ENCODE measurements at regions not wholly inside any gene's neighbourhood (a gene's known extent, or its start where the extent isn't known, plus 50 kb on each side); places are given as distances from the start of the nearest gene placed in this dataset.

- Histone ChIP-seq H3K36me3 (ENCODE audit: insufficient read depth, low read length) (no peaks in the 10 kb centered on the region), H3K9me3 (ENCODE audit: control insufficient read depth in 1 of 2, insufficient read depth in 1 of 2, low read length in 2 of 2) (no peaks in the 10 kb centered on the region), H3K27ac (ENCODE audit: low read depth in 1 of 2, low read length in 2 of 2) (no peak overlapping the region), H3K27me3 (ENCODE audit: control insufficient read depth in 1 of 2, insufficient read depth in 2 of 2, low read length in 2 of 2) (no peaks in the 10 kb centered on the region), H3K4me1 (ENCODE audit: insufficient read depth, low read length) (peaks cover 20% of the 10 kb centered on the region), H3K4me3 (ENCODE audit: low read length) (no peak overlapping the region)
- ChIA-PET CTCF (interaction anchor here (2.7 kb wide), 1 partner anchor 21 kb away, joined by 11 read pairs; no protein-coding TSS in a partner anchor), POLR2A (interaction anchor here (1.0 kb wide), 1 partner anchor 11 kb away, joined by 3 read pairs; no protein-coding TSS in a partner anchor)
- intact Hi-C loops (cut with DNase I, micrococcal nuclease) = no loop called here
- ATAC-seq (ENCODE audit: poor library complexity) = no peak
- no peak overlapping the region for H3K4me3 Mint-ChIP-seq
- no peak overlapping the region for H3K27ac Mint-ChIP-seq
- DNase-seq = no peak
- H3K4me1 Mint-ChIP-seq (ENCODE audit: low read depth) = peaks cover 6% of the 10 kb centered on the region
- H3K9me3 Mint-ChIP-seq = no peaks in the 10 kb centered on the region
- TF ChIP-seq, protein P1, sequence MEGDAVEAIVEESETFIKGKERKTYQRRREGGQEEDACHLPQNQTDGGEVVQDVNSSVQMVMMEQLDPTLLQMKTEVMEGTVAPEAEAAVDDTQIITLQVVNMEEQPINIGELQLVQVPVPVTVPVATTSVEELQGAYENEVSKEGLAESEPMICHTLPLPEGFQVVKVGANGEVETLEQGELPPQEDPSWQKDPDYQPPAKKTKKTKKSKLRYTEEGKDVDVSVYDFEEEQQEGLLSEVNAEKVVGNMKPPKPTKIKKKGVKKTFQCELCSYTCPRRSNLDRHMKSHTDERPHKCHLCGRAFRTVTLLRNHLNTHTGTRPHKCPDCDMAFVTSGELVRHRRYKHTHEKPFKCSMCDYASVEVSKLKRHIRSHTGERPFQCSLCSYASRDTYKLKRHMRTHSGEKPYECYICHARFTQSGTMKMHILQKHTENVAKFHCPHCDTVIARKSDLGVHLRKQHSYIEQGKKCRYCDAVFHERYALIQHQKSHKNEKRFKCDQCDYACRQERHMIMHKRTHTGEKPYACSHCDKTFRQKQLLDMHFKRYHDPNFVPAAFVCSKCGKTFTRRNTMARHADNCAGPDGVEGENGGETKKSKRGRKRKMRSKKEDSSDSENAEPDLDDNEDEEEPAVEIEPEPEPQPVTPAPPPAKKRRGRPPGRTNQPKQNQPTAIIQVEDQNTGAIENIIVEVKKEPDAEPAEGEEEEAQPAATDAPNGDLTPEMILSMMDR (IDR thresholded peaks at IDR 0.05) = no peak
- no peaks in the 10 kb centered on the region for H3K27me3 Mint-ChIP-seq
- H3K36me3 Mint-ChIP-seq (ENCODE audit: low read depth) = no peaks in the 10 kb centered on the region
Measured at GRCh38 chr13:31930490-31930889, 101.1 kb upstream of the FRY start.

DNA sequence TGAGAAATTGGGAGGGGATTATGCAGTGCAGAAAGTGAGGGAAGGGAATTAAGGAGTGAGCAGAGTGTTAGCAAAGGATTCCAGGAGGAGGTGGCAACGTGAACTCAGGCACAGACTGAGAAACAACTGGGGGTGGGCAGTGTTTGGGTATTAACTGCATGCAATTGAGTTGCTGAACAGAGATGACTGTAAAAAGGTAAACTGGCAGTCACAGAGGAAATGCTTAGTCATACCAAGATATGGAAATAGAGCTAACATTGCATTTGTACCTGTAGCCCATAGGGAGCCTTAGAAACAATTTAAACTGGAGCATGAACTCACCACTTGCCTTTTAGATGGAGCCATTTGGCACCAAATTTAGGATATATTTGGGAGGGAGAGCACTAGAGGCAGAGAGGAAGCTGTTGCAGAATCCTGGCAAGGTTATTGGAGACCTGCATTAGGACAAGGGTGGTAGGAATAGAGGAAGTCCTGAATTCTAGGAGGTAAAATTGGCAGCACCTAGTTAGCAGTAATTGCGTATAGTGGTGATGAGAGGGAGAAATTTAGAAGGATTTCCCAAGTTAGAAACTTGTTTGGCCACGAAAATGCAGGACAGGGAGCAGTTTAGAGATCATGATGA lies 100.6 kb upstream of the FRY start:
- H3K27ac Mint-ChIP-seq = no peak overlapping the region
- no peaks in the 10 kb centered on the region for H3K36me3 Mint-ChIP-seq (ENCODE audit: low read depth)
- DNase-seq (peak in 1 of 14 experiments; percentile 40), ATAC-seq (ENCODE audit: poor library complexity) (peak; percentile 41)
- no peak overlapping the region for H3K4me3 ChIP-seq (ENCODE audit: low read length)
- TF ChIP-seq, protein P1 (IDR thresholded peaks at IDR 0.05) = no peak
- no peaks in the 10 kb centered on the region for H3K9me3 ChIP-seq (ENCODE audit: control insufficient read depth in 1 of 2, insufficient read depth in 1 of 2, low read length in 2 of 2)
- no peaks in the 10 kb centered on the region for H3K27me3 Mint-ChIP-seq
- H3K4me3 Mint-ChIP-seq = no peak overlapping the region
- H3K27ac ChIP-seq (ENCODE audit: low read depth in 1 of 2, low read length in 2 of 2) = no peak overlapping the region
- peaks cover 20% of the 10 kb centered on the region for H3K4me1 ChIP-seq (ENCODE audit: insufficient read depth, low read length)
- no peaks in the 10 kb centered on the region for H3K36me3 ChIP-seq (ENCODE audit: insufficient read depth, low read length)
- intact Hi-C loops (cut with DNase I, micrococcal nuclease) = no loop called here
- H3K9me3 Mint-ChIP-seq = no peaks in the 10 kb centered on the region
- H3K4me1 Mint-ChIP-seq (ENCODE audit: low read depth) = peaks cover 6% of the 10 kb centered on the region
- H3K27me3 ChIP-seq (ENCODE audit: control insufficient read depth in 1 of 2, insufficient read depth in 2 of 2, low read length in 2 of 2) = no peaks in the 10 kb centered on the region
- CTCF ChIA-PET = interaction anchor here (2.7 kb wide), 1 partner anchor 21 kb away, joined by 11 read pairs; no protein-coding TSS in a partner anchor
- POLR2A ChIA-PET = interaction anchor here (1.0 kb wide), 1 partner anchor 11 kb away, joined by 3 read pairs; no protein-coding TSS in a partner anchor

GRCh38 chr13:31937436-31937835 lies 94.1 kb upstream of the FRY start:
- no peak overlapping the region for H3K4me3 Mint-ChIP-seq
- H3K36me3 Mint-ChIP-seq (ENCODE audit: low read depth) = no peaks in the 10 kb centered on the region
- DNase-seq (no peak), ATAC-seq (ENCODE audit: poor library complexity) (no peak)
- intact Hi-C loops (cut with DNase I, micrococcal nuclease) = no loop called here
- H3K9me3 ChIP-seq (ENCODE audit: control insufficient read depth in 1 of 2, insufficient read depth in 1 of 2, low read length in 2 of 2) = no peaks in the 10 kb centered on the region
- no peaks in the 10 kb centered on the region for H3K4me1 ChIP-seq (ENCODE audit: insufficient read depth, low read length)
- H3K4me3 ChIP-seq (ENCODE audit: low read length) = no peak overlapping the region
- POLR2A ChIA-PET = no interaction called here
- no peak overlapping the region for H3K27ac ChIP-seq (ENCODE audit: low read depth in 1 of 2, low read length in 2 of 2)
- H3K27ac Mint-ChIP-seq = no peak overlapping the region
- no peaks in the 10 kb centered on the region for H3K27me3 Mint-ChIP-seq
- no peaks in the 10 kb centered on the region for H3K4me1 Mint-ChIP-seq (ENCODE audit: low read depth)
- TF ChIP-seq, protein P1 (IDR thresholded peaks at IDR 0.05) = no peak
- H3K9me3 Mint-ChIP-seq = no peaks in the 10 kb centered on the region
- CTCF ChIA-PET = no interaction called here
- H3K36me3 ChIP-seq (ENCODE audit: insufficient read depth, low read length) = no peaks in the 10 kb centered on the region
- no peaks in the 10 kb centered on the region for H3K27me3 ChIP-seq (ENCODE audit: control insufficient read depth in 1 of 2, insufficient read depth in 2 of 2, low read length in 2 of 2)

Measured in CD4-positive, alpha-beta T cell (primary cell).